ENCODE measurements at regions not wholly inside any gene's neighbourhood (a gene's known extent, or its start where the extent isn't known, plus 50 kb on each side); places are given as distances from the start of the nearest gene placed in this dataset.
"Not testable (repeated sequence)": the region's sequence is repeated elsewhere in the genome, so short reads cannot be mapped to it uniquely, and the experiment has no call there.

DNA sequence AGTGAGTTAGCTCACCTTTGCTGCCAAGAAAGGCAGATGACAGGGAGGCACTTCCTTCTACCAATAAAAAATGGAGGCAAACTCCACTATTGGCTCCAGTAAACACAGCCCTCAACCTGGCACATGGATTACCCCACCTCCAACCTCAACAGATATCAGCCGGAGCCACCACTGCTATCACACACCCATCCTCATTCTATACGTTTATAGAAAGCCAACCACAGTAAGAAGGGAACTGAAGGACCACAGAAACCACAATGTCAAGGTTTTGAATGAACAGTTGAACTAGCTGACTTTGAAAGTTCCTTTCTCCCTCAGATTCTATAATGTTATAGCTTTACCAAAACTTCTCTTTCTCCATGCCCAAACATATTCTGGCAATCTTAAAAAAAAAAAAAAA lies 526.2 kb downstream of the UQCRFS1 start:
- no peaks in the 10 kb centered on the region for H3K27me3 Mint-ChIP-seq (ENCODE audit: unreplicated experiment)
- H3K9me3 Mint-ChIP-seq (ENCODE audit: unreplicated experiment) = no peaks in the 10 kb centered on the region
- no peaks in the 10 kb centered on the region for H3K4me1 Mint-ChIP-seq (ENCODE audit: unreplicated experiment)
- H3K36me3 Mint-ChIP-seq (ENCODE audit: low read depth, unreplicated experiment) = no peaks in the 10 kb centered on the region
- no peak overlapping the region for H3K27ac Mint-ChIP-seq (ENCODE audit: unreplicated experiment)
- TF ChIP-seq, protein P1, sequence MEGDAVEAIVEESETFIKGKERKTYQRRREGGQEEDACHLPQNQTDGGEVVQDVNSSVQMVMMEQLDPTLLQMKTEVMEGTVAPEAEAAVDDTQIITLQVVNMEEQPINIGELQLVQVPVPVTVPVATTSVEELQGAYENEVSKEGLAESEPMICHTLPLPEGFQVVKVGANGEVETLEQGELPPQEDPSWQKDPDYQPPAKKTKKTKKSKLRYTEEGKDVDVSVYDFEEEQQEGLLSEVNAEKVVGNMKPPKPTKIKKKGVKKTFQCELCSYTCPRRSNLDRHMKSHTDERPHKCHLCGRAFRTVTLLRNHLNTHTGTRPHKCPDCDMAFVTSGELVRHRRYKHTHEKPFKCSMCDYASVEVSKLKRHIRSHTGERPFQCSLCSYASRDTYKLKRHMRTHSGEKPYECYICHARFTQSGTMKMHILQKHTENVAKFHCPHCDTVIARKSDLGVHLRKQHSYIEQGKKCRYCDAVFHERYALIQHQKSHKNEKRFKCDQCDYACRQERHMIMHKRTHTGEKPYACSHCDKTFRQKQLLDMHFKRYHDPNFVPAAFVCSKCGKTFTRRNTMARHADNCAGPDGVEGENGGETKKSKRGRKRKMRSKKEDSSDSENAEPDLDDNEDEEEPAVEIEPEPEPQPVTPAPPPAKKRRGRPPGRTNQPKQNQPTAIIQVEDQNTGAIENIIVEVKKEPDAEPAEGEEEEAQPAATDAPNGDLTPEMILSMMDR (IDR thresholded peaks at IDR 0.05; ENCODE audit: unreplicated experiment) = no peak
- DNase-seq (ENCODE audit: low spot score) = no peak
- H3K4me3 Mint-ChIP-seq (ENCODE audit: unreplicated experiment) = no peak overlapping the region

DNA sequence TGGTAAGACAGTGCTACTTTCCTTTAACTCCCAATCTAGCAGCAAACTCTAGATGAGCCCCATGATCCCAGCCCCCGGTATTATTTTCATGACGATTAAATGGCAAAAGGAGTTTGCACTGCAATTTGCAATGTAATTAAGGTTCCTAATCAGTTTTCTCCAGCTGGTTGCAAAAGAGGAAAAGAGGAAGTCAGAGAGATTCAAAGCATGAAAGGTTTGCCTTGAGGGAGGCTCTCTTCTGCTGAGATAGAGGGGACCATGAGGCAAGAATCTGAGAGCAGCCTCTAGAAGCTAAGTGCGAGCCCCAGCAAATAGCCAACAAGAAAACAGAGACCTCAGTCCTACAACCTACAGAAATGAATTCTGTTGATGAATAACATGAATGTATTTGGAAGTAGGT lies 527.1 kb downstream of the UQCRFS1 start:
- Mint-ChIP-seq H3K36me3 (ENCODE audit: low read depth, unreplicated experiment) (no peaks in the 10 kb centered on the region), H3K4me1 (ENCODE audit: unreplicated experiment) (no peaks in the 10 kb centered on the region), H3K4me3 (ENCODE audit: unreplicated experiment) (no peak overlapping the region), H3K9me3 (ENCODE audit: unreplicated experiment) (no peaks in the 10 kb centered on the region), H3K27me3 (ENCODE audit: unreplicated experiment) (no peaks in the 10 kb centered on the region), H3K27ac (ENCODE audit: unreplicated experiment) (no peak overlapping the region)
- TF ChIP-seq, protein P1 (IDR thresholded peaks at IDR 0.05; ENCODE audit: unreplicated experiment) = no peak
- DNase-seq (ENCODE audit: low spot score) = no peak

DNA sequence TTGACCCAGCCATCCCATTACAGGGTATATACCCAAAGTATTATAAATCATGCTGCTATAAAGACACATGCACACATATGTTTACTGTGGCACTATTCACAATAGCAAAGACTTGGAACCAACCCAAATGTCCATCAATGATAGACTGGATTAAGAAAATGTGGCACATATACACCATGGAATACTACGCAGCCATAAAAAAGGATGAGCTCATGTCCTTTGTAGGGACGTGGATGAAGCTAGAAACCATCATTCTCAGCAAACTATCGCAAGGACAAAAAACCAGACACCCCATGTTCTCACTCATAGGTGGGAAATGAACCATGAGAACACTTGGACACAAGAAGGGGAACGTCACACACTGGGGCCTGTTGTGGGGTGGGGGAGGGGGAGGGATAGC lies 527.9 kb downstream of the UQCRFS1 start:
- H3K36me3 Mint-ChIP-seq (ENCODE audit: low read depth, unreplicated experiment); H3K9me3 Mint-ChIP-seq (ENCODE audit: unreplicated experiment); H3K27ac Mint-ChIP-seq (ENCODE audit: unreplicated experiment); DNase-seq (ENCODE audit: low spot score); H3K4me3 Mint-ChIP-seq (ENCODE audit: unreplicated experiment); H3K4me1 Mint-ChIP-seq (ENCODE audit: unreplicated experiment); H3K27me3 Mint-ChIP-seq (ENCODE audit: unreplicated experiment): not testable (repeated sequence)

DNA sequence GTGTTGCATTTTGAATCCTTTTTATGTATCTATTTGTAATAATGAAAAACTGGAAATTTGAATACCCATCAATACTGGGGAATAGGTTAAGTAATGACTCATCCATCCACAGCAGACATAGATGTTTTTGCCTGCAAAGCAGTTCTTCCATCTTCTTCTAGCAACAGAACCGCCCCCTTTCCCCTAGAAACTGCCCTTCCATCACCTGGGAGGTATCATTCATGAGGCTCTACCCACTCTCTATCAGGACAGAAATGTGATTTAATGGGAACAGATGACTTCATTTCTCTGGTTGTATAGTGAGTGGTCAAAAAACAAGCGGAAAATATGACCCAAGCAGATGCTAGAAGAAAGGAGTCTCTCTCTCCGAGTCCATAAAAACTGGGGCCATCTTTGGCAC lies 532.8 kb downstream of the UQCRFS1 start:
- Mint-ChIP-seq H3K4me3 (ENCODE audit: unreplicated experiment) (no peak overlapping the region), H3K9me3 (ENCODE audit: unreplicated experiment) (no peaks in the 10 kb centered on the region), H3K4me1 (ENCODE audit: unreplicated experiment) (no peaks in the 10 kb centered on the region), H3K36me3 (ENCODE audit: low read depth, unreplicated experiment) (no peaks in the 10 kb centered on the region), H3K27me3 (ENCODE audit: unreplicated experiment) (no peaks in the 10 kb centered on the region), H3K27ac (ENCODE audit: unreplicated experiment) (no peak overlapping the region)
- TF ChIP-seq, protein P1 (IDR thresholded peaks at IDR 0.05; ENCODE audit: unreplicated experiment) = no peak
- no peak for DNase-seq (ENCODE audit: low spot score)

DNA sequence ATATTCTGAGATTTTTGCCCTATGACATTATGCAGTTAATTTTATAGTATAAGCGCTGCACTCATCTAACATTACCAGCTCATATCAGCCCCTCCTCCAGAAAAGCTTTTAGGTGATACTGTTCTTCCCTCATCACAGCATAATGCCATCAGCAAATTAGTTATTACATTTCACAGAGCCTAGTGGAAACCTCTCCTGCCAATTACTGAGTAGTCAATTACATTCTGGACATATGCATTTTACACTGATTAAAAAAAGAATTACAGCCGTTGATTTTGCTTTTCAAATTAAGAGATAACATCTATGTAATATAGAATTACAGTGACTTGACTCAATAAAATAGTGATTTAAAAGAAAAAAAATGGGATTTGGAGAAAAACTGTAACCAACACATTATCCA lies 542.1 kb downstream of the UQCRFS1 start:
- H3K9me3 Mint-ChIP-seq (ENCODE audit: unreplicated experiment) = peaks cover 4% of the 10 kb centered on the region
- no peak for DNase-seq (ENCODE audit: low spot score)
- no peak overlapping the region for H3K4me3 Mint-ChIP-seq (ENCODE audit: unreplicated experiment)
- TF ChIP-seq, protein P1 (IDR thresholded peaks at IDR 0.05; ENCODE audit: unreplicated experiment) = no peak
- no peak overlapping the region for H3K27ac Mint-ChIP-seq (ENCODE audit: unreplicated experiment)
- H3K4me1 Mint-ChIP-seq (ENCODE audit: unreplicated experiment) = no peaks in the 10 kb centered on the region
- H3K36me3 Mint-ChIP-seq (ENCODE audit: low read depth, unreplicated experiment) = no peaks in the 10 kb centered on the region
- no peaks in the 10 kb centered on the region for H3K27me3 Mint-ChIP-seq (ENCODE audit: unreplicated experiment)

DNA sequence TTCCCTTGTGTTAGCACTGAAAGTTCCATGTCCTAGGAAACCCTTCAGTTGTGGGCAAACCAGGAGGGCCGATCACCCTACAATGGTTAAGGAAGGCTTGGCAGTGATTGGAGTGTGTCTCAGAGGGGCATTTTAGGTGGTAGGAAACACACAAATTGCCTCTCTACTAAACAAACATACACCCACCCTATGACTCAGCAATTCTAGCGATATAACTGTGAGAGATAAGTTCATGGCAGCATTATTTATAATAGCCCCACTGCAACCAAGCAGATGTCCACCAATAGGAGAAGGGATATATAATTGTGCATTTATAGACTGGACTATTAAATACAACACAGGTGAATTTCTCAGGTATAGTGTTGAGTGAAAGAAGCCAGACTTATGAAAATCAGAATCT lies 543.1 kb downstream of the UQCRFS1 start:
- Mint-ChIP-seq H3K27ac (ENCODE audit: unreplicated experiment) (no peak overlapping the region), H3K36me3 (ENCODE audit: low read depth, unreplicated experiment) (no peaks in the 10 kb centered on the region), H3K4me1 (ENCODE audit: unreplicated experiment) (no peaks in the 10 kb centered on the region), H3K4me3 (ENCODE audit: unreplicated experiment) (no peak overlapping the region), H3K9me3 (ENCODE audit: unreplicated experiment) (peaks cover 4% of the 10 kb centered on the region), H3K27me3 (ENCODE audit: unreplicated experiment) (no peaks in the 10 kb centered on the region)
- TF ChIP-seq, protein P1 (IDR thresholded peaks at IDR 0.05; ENCODE audit: unreplicated experiment) = no peak
- DNase-seq (ENCODE audit: low spot score) = no peak
